ENCODE measurements at regions not wholly inside any gene's neighbourhood (a gene's known extent, or its start where the extent isn't known, plus 50 kb on each side); places are given as distances from the start of the nearest gene placed in this dataset.
A peak's percentile ranks its signal among the peaks of the same experiment; 100 is the strongest.

GRCh38 chr3:84439476-84439875, 519.3 kb upstream of the CADM2 start:
- Mint-ChIP-seq H3K9me3 (peaks cover 3% of the 10 kb centered on the region), H3K27ac (no peak overlapping the region), H3K36me3 (no peaks in the 10 kb centered on the region), H3K27me3 (no peaks in the 10 kb centered on the region), H3K4me1 (no peaks in the 10 kb centered on the region), H3K4me3 (no peak overlapping the region)
- DNase-seq (ENCODE audit: low spot score in 2 of 2) (no peak), ATAC-seq (ENCODE audit: low read depth) (no peak)

GRCh38 chr3:84440291-84440690, 518.5 kb upstream of the CADM2 start:
- Mint-ChIP-seq H3K9me3 (peaks cover 3% of the 10 kb centered on the region), H3K27me3 (no peaks in the 10 kb centered on the region), H3K36me3 (no peaks in the 10 kb centered on the region), H3K4me3 (no peak overlapping the region), H3K4me1 (no peaks in the 10 kb centered on the region), H3K27ac (no peak overlapping the region)
- DNase-seq (ENCODE audit: low spot score in 2 of 2) (no peak), ATAC-seq (ENCODE audit: low read depth) (no peak)

- no peak overlapping the region for H3K4me3 Mint-ChIP-seq
- peaks cover 2% of the 10 kb centered on the region for H3K9me3 Mint-ChIP-seq
- DNase-seq (ENCODE audit: low spot score in 2 of 2), result no peak
- ATAC-seq (ENCODE audit: low read depth), result no peak
- no peaks in the 10 kb centered on the region for H3K4me1 Mint-ChIP-seq
- H3K27me3 Mint-ChIP-seq, result no peaks in the 10 kb centered on the region
- H3K36me3 Mint-ChIP-seq, result no peaks in the 10 kb centered on the region
- no peak overlapping the region for H3K27ac Mint-ChIP-seq
Observed at GRCh38 chr3:84442533-84442932, 516.3 kb upstream of the CADM2 start.

- Mint-ChIP-seq H3K27ac (no peak overlapping the region), H3K27me3 (no peaks in the 10 kb centered on the region), H3K4me1 (no peaks in the 10 kb centered on the region), H3K4me3 (no peak overlapping the region), H3K9me3 (no peaks in the 10 kb centered on the region), H3K36me3 (no peaks in the 10 kb centered on the region)
- ATAC-seq (ENCODE audit: low read depth) (no peak), DNase-seq (ENCODE audit: low spot score in 2 of 2) (no peak)
Observed at GRCh38 chr3:84444726-84445521, 513.9 kb upstream of the CADM2 start.

GRCh38 chr3:84487296-84487695, 471.5 kb upstream of the CADM2 start:
- DNase-seq (ENCODE audit: low spot score in 2 of 2), result no peak
- Mint-ChIP-seq H3K27me3 (no peaks in the 10 kb centered on the region), H3K4me1 (no peaks in the 10 kb centered on the region), H3K9me3 (peaks cover 8% of the 10 kb centered on the region), H3K27ac (no peak overlapping the region), H3K4me3 (no peak overlapping the region), H3K36me3 (no peaks in the 10 kb centered on the region)
- ATAC-seq (ENCODE audit: low read depth), result no peak

- H3K36me3 Mint-ChIP-seq, result no peaks in the 10 kb centered on the region
- peaks cover 7% of the 10 kb centered on the region for H3K9me3 Mint-ChIP-seq
- no peaks in the 10 kb centered on the region for H3K4me1 Mint-ChIP-seq
- DNase-seq (ENCODE audit: low spot score in 2 of 2) (no peak), ATAC-seq (ENCODE audit: low read depth) (no peak)
- H3K27me3 Mint-ChIP-seq, result no peaks in the 10 kb centered on the region
- H3K4me3 Mint-ChIP-seq, result no peak overlapping the region
- H3K27ac Mint-ChIP-seq, result no peak overlapping the region
Observed at GRCh38 chr3:84504761-84505160, 454.0 kb upstream of the CADM2 start.

GRCh38 chr3:84510007-84510406, 448.8 kb upstream of the CADM2 start:
- no peak for DNase-seq (ENCODE audit: low spot score in 2 of 2)
- Mint-ChIP-seq H3K27me3 (no peaks in the 10 kb centered on the region), H3K27ac (no peak overlapping the region), H3K9me3 (peaks cover 3% of the 10 kb centered on the region), H3K36me3 (no peaks in the 10 kb centered on the region), H3K4me1 (no peaks in the 10 kb centered on the region), H3K4me3 (no peak overlapping the region)
- no peak for ATAC-seq (ENCODE audit: low read depth)

GRCh38 chr3:84522893-84523292, 435.9 kb upstream of the CADM2 start:
- Mint-ChIP-seq H3K36me3 (no peaks in the 10 kb centered on the region), H3K9me3 (peaks cover 2% of the 10 kb centered on the region), H3K4me1 (no peaks in the 10 kb centered on the region), H3K4me3 (no peak overlapping the region), H3K27ac (no peak overlapping the region), H3K27me3 (no peaks in the 10 kb centered on the region)
- ATAC-seq (ENCODE audit: low read depth) (no peak), DNase-seq (ENCODE audit: low spot score in 2 of 2) (no peak)

- no peaks in the 10 kb centered on the region for H3K4me1 Mint-ChIP-seq
- ATAC-seq (ENCODE audit: low read depth), result no peak
- H3K27ac Mint-ChIP-seq, result no peak overlapping the region
- H3K27me3 Mint-ChIP-seq, result no peaks in the 10 kb centered on the region
- no peak overlapping the region for H3K4me3 Mint-ChIP-seq
- no peaks in the 10 kb centered on the region for H3K36me3 Mint-ChIP-seq
- peaks cover 16% of the 10 kb centered on the region for H3K9me3 Mint-ChIP-seq
- no peak for DNase-seq (ENCODE audit: low spot score in 2 of 2)
Observed at GRCh38 chr3:84536916-84537315, 421.9 kb upstream of the CADM2 start.

GRCh38 chr3:84538597-84538996, 420.2 kb upstream of the CADM2 start:
- H3K9me3 Mint-ChIP-seq, result peaks cover 13% of the 10 kb centered on the region
- H3K4me3 Mint-ChIP-seq, result no peak overlapping the region
- H3K4me1 Mint-ChIP-seq, result no peaks in the 10 kb centered on the region
- H3K27me3 Mint-ChIP-seq, result no peaks in the 10 kb centered on the region
- H3K27ac Mint-ChIP-seq, result no peak overlapping the region
- no peaks in the 10 kb centered on the region for H3K36me3 Mint-ChIP-seq
- ATAC-seq (ENCODE audit: low read depth) (no peak), DNase-seq (ENCODE audit: low spot score in 2 of 2) (no peak)

GRCh38 chr3:84547207-84547606, 411.6 kb upstream of the CADM2 start:
- DNase-seq (ENCODE audit: low spot score in 2 of 2), result no peak
- H3K4me1 Mint-ChIP-seq, result no peaks in the 10 kb centered on the region

GRCh38 chr3:84547971-84548970, 410.5 kb upstream of the CADM2 start:
- Mint-ChIP-seq H3K27me3 (no peaks in the 10 kb centered on the region), H3K36me3 (no peaks in the 10 kb centered on the region), H3K4me1 (no peaks in the 10 kb centered on the region), H3K4me3 (no peak overlapping the region), H3K9me3 (peaks cover 2% of the 10 kb centered on the region), H3K27ac (no peak overlapping the region)
- ATAC-seq (ENCODE audit: low read depth) (peak; percentile 56), DNase-seq (ENCODE audit: low spot score in 2 of 2) (no peak)

More at GRCh38 chr3:84547207-84547606, 411.6 kb upstream of the CADM2 start:
- no peak for ATAC-seq (ENCODE audit: low read depth)
- Mint-ChIP-seq H3K9me3 (peaks cover 2% of the 10 kb centered on the region), H3K27ac (no peak overlapping the region), H3K27me3 (no peaks in the 10 kb centered on the region), H3K36me3 (no peaks in the 10 kb centered on the region), H3K4me3 (no peak overlapping the region)

- ATAC-seq (ENCODE audit: low read depth) (no peak), DNase-seq (ENCODE audit: low spot score in 2 of 2) (no peak)
- Mint-ChIP-seq H3K27me3 (no peaks in the 10 kb centered on the region), H3K27ac (no peak overlapping the region), H3K36me3 (no peaks in the 10 kb centered on the region), H3K9me3 (no peaks in the 10 kb centered on the region), H3K4me1 (no peaks in the 10 kb centered on the region), H3K4me3 (no peak overlapping the region)
Observed at GRCh38 chr3:84555629-84556028, 403.2 kb upstream of the CADM2 start.

GRCh38 chr3:84566256-84566655, 392.5 kb upstream of the CADM2 start:
- H3K4me3 Mint-ChIP-seq, result no peak overlapping the region
- no peaks in the 10 kb centered on the region for H3K27me3 Mint-ChIP-seq
- ATAC-seq (ENCODE audit: low read depth) (no peak), DNase-seq (ENCODE audit: low spot score in 2 of 2) (no peak)
- H3K36me3 Mint-ChIP-seq, result no peaks in the 10 kb centered on the region
- no peaks in the 10 kb centered on the region for H3K4me1 Mint-ChIP-seq
- H3K27ac Mint-ChIP-seq, result no peak overlapping the region
- H3K9me3 Mint-ChIP-seq, result no peaks in the 10 kb centered on the region
